ENCODE measurements at regions not wholly inside any gene's neighbourhood (a gene's known extent, or its start where the extent isn't known, plus 50 kb on each side); places are given as distances from the start of the nearest gene placed in this dataset.

DNA sequence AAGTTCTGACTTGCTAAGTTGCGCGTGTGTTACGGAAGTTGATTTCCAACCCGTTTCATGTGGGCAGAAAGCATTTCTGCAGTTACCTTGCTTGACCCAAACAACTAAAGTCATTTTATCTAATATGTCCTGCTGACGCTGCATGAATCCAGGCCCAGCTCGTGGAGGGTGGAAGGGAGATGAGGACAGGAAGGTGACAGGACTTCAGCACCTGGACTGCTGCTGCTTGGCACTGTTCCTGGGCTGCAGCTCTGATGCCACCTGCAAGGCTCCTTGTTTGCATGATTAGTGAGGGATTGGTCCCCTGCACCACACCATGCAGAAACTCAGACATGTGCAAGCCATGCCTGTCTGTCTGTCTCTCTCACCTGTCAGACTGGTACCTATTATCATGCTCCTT is 198.4 kb downstream of the PRDM2 start (continued):
- no peak for TF ChIP-seq HOMEZ (CRISPR knock-in tag; IDR thresholded peaks at IDR 0.05; ENCODE audit: low read depth)

DNA sequence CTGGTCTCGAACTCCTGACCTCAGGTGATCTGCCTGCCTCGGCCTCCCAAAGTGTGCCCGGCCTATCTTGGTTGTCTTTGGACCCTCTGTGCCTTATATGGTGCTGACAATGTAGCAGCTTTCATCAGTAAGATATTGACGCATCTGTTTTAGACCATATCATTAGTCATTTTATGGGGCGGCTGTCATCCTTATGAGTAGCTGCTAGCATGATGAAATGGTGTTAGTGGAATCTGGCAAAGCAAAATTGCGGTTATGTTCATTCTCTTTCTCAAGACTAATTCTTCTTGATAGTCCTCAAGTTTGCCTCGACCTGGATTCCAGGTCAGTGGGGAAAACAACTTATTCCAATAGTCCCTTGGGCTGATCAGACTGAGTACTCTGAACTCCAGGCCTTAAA is 199.9 kb downstream of the PRDM2 start:
- Histone ChIP-seq H3K4me1 (ENCODE audit: insufficient read depth, low read length) (no peaks in the 10 kb centered on the region), H3K4me3 (replicated peaks in 1 of 3; ENCODE audit: insufficient read depth in 1 of 3, low read depth in 2 of 3, low read length in 3 of 3) (no peak overlapping the region), H4K20me1 (ENCODE audit: insufficient read depth, low read length) (no peaks in the 10 kb centered on the region), H3K4me2 (ENCODE audit: low read depth, low read length) (no peak overlapping the region), H3K79me2 (ENCODE audit: insufficient read depth, low read length) (no peaks in the 10 kb centered on the region), H2AFZ (ENCODE audit: low read length) (no peak overlapping the region), H3K9ac (ENCODE audit: insufficient read depth, low read depth, low read length) (no peak overlapping the region), H3K27me3 (ENCODE audit: control insufficient read depth in 1 of 2, insufficient read depth in 2 of 2, low read length in 2 of 2) (peaks cover 0 to 15% of the 10 kb centered on the region in 2 experiments; a peak in 2 of 5 replicates), H3K9me3 (ENCODE audit: low read length) (no peaks in the 10 kb centered on the region), H3K27ac (ENCODE audit: extremely low read length, insufficient read depth, low read length) (no peak overlapping the region), H3K36me3 (replicated peaks in 1 of 2; ENCODE audit: control insufficient read depth in 1 of 2, insufficient read depth in 2 of 2, low read length in 2 of 2) (no peaks in the 10 kb centered on the region)
- ChIA-PET POLR2A (no interaction called here), CTCF (ENCODE audit: low intra/inter-chr PET ratio, low total read pairs) (no interaction called here)
- WGBS (ENCODE audit: low lambda C conversion rate) = 0% methylated on average over 6 of the region's 7 CpGs
- ATAC-seq (no peak), FAIRE-seq (no peak), DNase-seq (ENCODE audit: low spot score) (no peak)
- BruUV-seq (replicated peaks) = no TSS peak
- intact Hi-C loops (cut with micrococcal nuclease; ENCODE audit: unreplicated experiment) (no loop called here), in situ Hi-C loops (cut with HindIII; ENCODE audit: extremely low pct_ligation_motif_present, low pct_unique_long_range_greater_than_20kb) (no loop called here)
- TF ChIP-seq KAT2B (IDR thresholded peaks at IDR 0.05; ENCODE audit: borderline replicate concordance, low read depth, low read length) = no peak
- no peak for TF ChIP-seq LCORL (IDR thresholded peaks at IDR 0.05)
- no peak for TF ChIP-seq LCORL (CRISPR knock-in tag; IDR thresholded peaks at IDR 0.05)
- TF ChIP-seq, protein P1, sequence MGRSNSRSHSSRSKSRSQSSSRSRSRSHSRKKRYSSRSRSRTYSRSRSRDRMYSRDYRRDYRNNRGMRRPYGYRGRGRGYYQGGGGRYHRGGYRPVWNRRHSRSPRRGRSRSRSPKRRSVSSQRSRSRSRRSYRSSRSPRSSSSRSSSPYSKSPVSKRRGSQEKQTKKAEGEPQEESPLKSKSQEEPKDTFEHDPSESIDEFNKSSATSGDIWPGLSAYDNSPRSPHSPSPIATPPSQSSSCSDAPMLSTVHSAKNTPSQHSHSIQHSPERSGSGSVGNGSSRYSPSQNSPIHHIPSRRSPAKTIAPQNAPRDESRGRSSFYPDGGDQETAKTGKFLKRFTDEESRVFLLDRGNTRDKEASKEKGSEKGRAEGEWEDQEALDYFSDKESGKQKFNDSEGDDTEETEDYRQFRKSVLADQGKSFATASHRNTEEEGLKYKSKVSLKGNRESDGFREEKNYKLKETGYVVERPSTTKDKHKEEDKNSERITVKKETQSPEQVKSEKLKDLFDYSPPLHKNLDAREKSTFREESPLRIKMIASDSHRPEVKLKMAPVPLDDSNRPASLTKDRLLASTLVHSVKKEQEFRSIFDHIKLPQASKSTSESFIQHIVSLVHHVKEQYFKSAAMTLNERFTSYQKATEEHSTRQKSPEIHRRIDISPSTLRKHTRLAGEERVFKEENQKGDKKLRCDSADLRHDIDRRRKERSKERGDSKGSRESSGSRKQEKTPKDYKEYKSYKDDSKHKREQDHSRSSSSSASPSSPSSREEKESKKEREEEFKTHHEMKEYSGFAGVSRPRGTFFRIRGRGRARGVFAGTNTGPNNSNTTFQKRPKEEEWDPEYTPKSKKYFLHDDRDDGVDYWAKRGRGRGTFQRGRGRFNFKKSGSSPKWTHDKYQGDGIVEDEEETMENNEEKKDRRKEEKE (IDR thresholded peaks at IDR 0.05) = no peak
- TF ChIP-seq ZNF547 (CRISPR knock-in tag; IDR thresholded peaks at IDR 0.05) = no peak
- no peak for TF ChIP-seq ZNF451 (CRISPR knock-in tag; IDR thresholded peaks at IDR 0.05)
- TF ChIP-seq, protein P2, sequence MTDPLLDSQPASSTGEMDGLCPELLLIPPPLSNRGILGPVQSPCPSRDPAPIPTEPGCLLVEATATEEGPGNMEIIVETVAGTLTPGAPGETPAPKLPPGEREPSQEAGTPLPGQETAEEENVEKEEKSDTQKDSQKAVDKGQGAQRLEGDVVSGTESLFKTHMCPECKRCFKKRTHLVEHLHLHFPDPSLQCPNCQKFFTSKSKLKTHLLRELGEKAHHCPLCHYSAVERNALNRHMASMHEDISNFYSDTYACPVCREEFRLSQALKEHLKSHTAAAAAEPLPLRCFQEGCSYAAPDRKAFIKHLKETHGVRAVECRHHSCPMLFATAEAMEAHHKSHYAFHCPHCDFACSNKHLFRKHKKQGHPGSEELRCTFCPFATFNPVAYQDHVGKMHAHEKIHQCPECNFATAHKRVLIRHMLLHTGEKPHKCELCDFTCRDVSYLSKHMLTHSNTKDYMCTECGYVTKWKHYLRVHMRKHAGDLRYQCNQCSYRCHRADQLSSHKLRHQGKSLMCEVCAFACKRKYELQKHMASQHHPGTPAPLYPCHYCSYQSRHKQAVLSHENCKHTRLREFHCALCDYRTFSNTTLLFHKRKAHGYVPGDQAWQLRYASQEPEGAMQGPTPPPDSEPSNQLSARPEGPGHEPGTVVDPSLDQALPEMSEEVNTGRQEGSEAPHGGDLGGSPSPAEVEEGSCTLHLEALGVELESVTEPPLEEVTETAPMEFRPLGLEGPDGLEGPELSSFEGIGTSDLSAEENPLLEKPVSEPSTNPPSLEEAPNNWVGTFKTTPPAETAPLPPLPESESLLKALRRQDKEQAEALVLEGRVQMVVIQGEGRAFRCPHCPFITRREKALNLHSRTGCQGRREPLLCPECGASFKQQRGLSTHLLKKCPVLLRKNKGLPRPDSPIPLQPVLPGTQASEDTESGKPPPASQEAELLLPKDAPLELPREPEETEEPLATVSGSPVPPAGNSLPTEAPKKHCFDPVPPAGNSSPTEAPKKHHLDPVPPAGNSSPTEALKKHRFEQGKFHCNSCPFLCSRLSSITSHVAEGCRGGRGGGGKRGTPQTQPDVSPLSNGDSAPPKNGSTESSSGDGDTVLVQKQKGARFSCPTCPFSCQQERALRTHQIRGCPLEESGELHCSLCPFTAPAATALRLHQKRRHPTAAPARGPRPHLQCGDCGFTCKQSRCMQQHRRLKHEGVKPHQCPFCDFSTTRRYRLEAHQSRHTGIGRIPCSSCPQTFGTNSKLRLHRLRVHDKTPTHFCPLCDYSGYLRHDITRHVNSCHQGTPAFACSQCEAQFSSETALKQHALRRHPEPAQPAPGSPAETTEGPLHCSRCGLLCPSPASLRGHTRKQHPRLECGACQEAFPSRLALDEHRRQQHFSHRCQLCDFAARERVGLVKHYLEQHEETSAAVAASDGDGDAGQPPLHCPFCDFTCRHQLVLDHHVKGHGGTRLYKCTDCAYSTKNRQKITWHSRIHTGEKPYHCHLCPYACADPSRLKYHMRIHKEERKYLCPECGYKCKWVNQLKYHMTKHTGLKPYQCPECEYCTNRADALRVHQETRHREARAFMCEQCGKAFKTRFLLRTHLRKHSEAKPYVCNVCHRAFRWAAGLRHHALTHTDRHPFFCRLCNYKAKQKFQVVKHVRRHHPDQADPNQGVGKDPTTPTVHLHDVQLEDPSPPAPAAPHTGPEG (CRISPR knock-in tag; IDR thresholded peaks at IDR 0.05) = no peak
- no peak for TF ChIP-seq SP5 (CRISPR knock-in tag; IDR thresholded peaks at IDR 0.05; ENCODE audit: borderline replicate concordance, low read depth)
- TF ChIP-seq ZBTB21 (CRISPR knock-in tag; IDR thresholded peaks at IDR 0.05) = no peak
- no peak for TF ChIP-seq KDM5A (IDR thresholded peaks at IDR 0.05; ENCODE audit: borderline replicate concordance, low read length)
- TF ChIP-seq ZNF644 (CRISPR knock-in tag; IDR thresholded peaks at IDR 0.05; ENCODE audit: low read depth) = no peak
